Activated naive CD4-positive, alpha-beta T cell treated with anti-CD3 and anti-CD28 coated beads, Interleukin-2, amount 10 ng/mL, durations not matched to agents 7 days and 5 days (primary cell): ENCODE measurements at regions not wholly inside any gene's neighbourhood (a gene's known extent, or its start where the extent isn't known, plus 50 kb on each side); places are given as distances from the start of the nearest gene placed in this dataset.

Experiments
- CTCF ChIA-PET: fragments of 350-600 bp; sonication (Branson Sonifier 250); formaldehyde crosslinking; loops from one replicate; lab custom pipeline; 2021; ENCODE audit warnings: antibody characterized with exemption; lab: Charles Lee
- DNase-seq: peaks from one replicate; pipeline ENCODE4 v3.0.0-alpha.2; 2020
- H3K27ac Mint-ChIP-seq: one replicate; pipeline ENCODE4 v1.8.0; 2021; ENCODE audit warnings: mild to moderate bottlenecking, moderate library complexity, mixed read lengths
- H3K27me3 Mint-ChIP-seq: one replicate; pipeline ENCODE4 v1.8.0; 2021; ENCODE audit warnings: mild to moderate bottlenecking, mixed read lengths
- H3K36me3 Mint-ChIP-seq: one replicate; pipeline ENCODE4 v1.8.0; 2021; ENCODE audit warnings: mixed read lengths
- H3K4me1 Mint-ChIP-seq: one replicate; pipeline ENCODE4 v1.8.0; 2021; ENCODE audit warnings: mixed read lengths
- H3K4me3 Mint-ChIP-seq: one replicate; pipeline ENCODE4 v1.8.0; 2021; ENCODE audit warnings: mild to moderate bottlenecking, moderate library complexity, mixed read lengths
- H3K9me3 Mint-ChIP-seq: one replicate; pipeline ENCODE4 v1.8.0; 2021; ENCODE audit warnings: mixed read lengths

DNA sequence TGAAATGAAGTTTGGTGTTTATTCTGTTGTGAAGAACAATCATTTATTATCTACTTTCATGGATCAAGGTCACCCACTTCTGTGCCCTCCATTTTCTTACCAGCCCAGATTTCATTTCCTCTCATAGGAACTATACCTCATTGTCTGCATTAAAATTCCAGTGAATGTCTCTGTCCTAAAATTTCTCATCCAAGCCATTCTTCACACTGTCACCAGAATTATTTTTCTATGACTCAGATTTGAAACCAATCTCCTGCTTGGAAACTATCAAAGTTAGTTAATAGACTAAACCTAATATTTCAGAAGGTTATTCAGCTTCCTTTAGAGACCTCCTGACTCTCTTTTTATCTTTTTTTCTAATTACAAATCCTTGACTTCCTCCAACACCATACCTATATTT is 364.1 kb upstream of the CBLB start:
- Mint-ChIP-seq H3K27ac (no peak overlapping the region), H3K36me3 (peaks cover 46% of the 10 kb centered on the region), H3K4me1 (peaks cover 51% of the 10 kb centered on the region), H3K4me3 (no peak overlapping the region), H3K27me3 (no peaks in the 10 kb centered on the region), H3K9me3 (peaks cover 38% of the 10 kb centered on the region)
- CTCF ChIA-PET, result no interaction called here
- no peak for DNase-seq

DNA sequence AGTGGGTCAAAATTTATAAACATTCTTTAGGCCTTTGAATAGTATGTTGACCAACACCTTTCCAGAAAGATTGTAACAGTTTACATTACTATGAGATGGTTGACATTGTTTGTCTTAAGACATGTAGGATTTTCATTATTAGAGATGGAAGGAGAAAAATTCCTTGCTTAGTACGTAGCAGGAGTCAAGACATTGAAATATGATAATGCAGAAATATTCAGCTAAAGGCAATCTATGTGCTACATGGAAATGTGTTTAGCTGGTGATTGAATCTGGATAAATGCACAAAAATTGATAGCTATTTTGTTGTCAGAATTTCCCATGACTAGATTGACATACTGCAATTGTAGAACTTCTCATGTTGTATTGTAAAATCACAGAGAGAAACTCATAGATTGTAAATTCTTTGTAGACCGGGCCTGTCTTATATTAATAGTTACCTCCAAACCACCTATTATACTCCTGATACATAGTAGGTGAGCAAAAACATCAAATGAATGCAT is 370.4 kb upstream of the CBLB start:
- Mint-ChIP-seq H3K36me3 (peaks cover 16% of the 10 kb centered on the region), H3K4me3 (no peak overlapping the region), H3K27me3 (no peaks in the 10 kb centered on the region), H3K4me1 (peaks cover 3% of the 10 kb centered on the region), H3K27ac (no peak overlapping the region), H3K9me3 (peaks cover 32% of the 10 kb centered on the region)
- CTCF ChIA-PET, result no interaction called here
- no peak for DNase-seq

DNA sequence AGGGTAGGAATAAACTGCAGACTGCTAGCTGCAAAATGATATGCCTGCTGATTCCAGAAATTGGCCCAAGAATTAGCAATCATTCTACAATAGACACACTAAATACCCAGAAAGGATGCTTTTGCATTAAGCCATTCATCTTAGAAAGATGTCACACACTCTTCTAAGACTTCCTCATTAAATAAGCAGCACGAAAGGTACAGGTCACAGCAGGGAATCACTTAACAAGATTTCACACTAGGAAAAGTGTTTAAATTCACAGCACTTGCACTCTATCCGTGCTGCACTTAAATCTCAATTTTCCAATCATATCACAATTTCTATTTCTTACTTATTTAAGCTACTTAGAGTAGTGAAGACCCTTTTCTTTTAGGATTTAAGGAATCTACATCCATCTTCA is 372.8 kb upstream of the CBLB start:
- H3K4me3 Mint-ChIP-seq, result no peak overlapping the region
- H3K27me3 Mint-ChIP-seq, result no peaks in the 10 kb centered on the region

DNA sequence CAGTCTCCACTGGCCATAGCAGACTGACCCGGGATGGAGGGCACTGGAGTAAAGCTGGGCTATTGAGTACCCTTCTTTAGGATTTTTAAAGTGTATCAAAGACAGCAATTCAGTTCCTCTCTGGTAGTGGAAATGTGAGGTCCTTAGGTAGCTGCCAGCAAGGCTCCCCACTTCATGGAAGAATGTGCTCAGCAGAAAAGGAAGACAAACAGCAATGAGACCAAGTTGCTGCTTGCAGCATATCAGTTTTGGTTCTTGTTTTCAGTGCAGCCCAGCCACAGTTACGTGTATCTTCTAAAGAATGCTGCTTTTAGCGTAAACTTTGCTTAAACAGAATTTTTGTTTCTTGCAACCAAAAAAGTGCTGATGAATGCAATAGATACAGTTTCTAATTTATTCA is 374.0 kb upstream of the CBLB start:
- H3K36me3 Mint-ChIP-seq, result peaks cover 8% of the 10 kb centered on the region
- H3K27me3 Mint-ChIP-seq, result no peaks in the 10 kb centered on the region
- H3K4me3 Mint-ChIP-seq, result no peak overlapping the region
- no peak for DNase-seq
- H3K9me3 Mint-ChIP-seq, result peaks cover 13% of the 10 kb centered on the region
- peaks cover under 1% of the 10 kb centered on the region for H3K4me1 Mint-ChIP-seq
- CTCF ChIA-PET, result no interaction called here
- no peak overlapping the region for H3K27ac Mint-ChIP-seq

More for the DNA sequence above, 372.8 kb upstream of the CBLB start:
- no peak overlapping the region for H3K27ac Mint-ChIP-seq
- H3K4me1 Mint-ChIP-seq, result no peaks in the 10 kb centered on the region
- H3K36me3 Mint-ChIP-seq, result peaks cover 9% of the 10 kb centered on the region
- CTCF ChIA-PET, result no interaction called here
- peaks cover 18% of the 10 kb centered on the region for H3K9me3 Mint-ChIP-seq
- no peak for DNase-seq

DNA sequence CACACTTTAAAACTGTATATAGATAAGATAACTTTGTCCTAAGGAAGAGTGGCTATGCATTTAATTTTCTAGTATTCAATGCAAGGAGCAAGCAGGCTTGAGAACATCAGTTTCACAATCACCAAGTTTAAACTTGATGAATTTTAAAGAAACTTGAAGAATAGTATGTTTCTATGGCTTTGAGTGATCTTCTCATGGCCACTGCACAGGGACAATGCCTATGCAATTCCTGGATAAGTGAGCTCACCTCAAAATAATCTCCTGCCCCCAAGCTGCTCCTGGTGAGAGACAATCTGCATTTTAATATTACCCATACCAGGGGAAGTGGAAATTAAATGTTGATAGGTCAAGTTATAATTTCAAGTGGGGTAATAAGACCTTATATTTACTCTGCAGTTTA is 376.6 kb upstream of the CBLB start:
- CTCF ChIA-PET, result no interaction called here
- Mint-ChIP-seq H3K9me3 (peaks cover 8% of the 10 kb centered on the region), H3K4me1 (peaks cover 19% of the 10 kb centered on the region), H3K27ac (no peak overlapping the region), H3K36me3 (peaks cover 15% of the 10 kb centered on the region), H3K4me3 (no peak overlapping the region), H3K27me3 (no peaks in the 10 kb centered on the region)
- DNase-seq, result no peak

DNA sequence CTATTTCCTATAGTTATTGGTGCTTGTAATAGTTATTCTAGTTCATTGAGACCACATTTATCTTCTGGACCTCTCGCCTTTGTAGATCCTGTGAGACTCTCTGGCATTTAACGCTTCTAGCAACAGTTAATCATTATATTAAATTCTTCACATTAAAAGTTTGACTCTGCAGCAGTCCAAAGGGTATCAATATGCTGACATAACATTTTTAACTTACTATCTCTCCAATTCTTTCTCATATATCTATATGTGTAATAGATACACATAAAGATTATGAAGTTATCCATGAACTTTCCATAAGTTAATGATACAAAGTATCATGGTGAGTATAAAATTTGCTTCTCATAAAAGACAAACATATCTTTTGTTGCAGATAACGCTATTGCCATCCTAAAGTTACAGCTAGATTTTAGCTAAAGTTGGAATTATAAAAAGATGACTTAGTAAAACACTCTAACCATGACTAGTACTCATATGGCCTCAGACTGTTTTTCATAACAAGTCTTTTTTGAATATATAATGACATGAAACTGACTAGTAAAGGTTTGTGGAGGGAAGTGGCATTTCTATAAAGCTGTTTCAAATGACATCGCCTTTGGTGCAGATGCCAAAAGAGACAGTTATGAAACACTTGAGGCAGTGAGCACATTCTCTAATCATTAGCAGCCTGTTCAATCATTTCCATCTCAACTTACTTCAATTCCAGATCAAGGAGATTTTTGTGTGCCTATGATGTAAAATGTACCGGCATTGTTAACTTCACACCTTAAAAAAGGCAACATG is 379.3 kb upstream of the CBLB start:
- DNase-seq, result no peak
- Mint-ChIP-seq H3K9me3 (peaks cover 21% of the 10 kb centered on the region), H3K27ac (peak overlapping the region; percentile 4), H3K36me3 (peaks cover 30% of the 10 kb centered on the region), H3K4me1 (peaks cover 28% of the 10 kb centered on the region), H3K4me3 (no peak overlapping the region), H3K27me3 (no peaks in the 10 kb centered on the region)
- CTCF ChIA-PET, result no interaction called here

DNA sequence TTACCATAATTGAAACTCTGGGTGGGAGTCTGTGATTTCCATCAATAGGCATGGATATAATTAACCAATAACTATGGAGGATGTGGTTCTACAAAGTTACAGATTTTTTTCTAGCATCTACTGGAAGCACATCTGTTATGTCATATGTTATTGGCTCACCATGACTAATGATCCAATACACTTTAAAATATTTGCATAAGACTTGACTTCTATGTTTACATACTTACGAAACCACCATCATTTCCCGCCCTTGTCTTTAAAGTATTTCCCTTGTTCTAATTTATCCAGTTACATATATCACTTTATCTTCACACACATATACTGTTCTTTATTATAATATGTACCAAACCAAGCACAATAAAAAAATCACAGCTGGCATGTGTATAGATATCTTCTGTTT is 380.3 kb upstream of the CBLB start:
- no peak for DNase-seq
- peaks cover 24% of the 10 kb centered on the region for H3K9me3 Mint-ChIP-seq

DNA sequence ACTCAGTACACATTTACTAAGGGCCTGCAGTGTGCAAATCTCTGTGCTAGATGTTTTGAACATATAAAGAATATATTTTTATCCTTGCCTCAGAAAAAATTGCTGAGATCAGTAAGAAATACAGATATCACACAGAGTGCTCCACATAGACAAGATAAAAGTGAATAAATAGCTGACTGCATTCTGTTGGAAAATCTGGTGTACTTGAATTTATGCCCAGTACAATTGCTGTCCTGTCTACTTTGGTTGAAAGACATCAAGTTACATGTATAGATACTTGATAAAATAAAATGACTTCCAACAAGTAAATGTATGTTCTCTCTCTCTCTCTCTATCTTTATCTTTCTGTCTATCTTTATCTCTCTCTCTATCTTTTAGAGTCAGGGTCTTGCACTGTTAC is 381.2 kb upstream of the CBLB start:
- Mint-ChIP-seq H3K9me3 (peaks cover 24% of the 10 kb centered on the region), H3K36me3 (peaks cover 28% of the 10 kb centered on the region), H3K27me3 (no peaks in the 10 kb centered on the region), H3K4me1 (peaks cover 28% of the 10 kb centered on the region), H3K4me3 (no peak overlapping the region), H3K27ac (no peak overlapping the region)
- CTCF ChIA-PET, result no interaction called here
- DNase-seq, result no peak

More for the DNA sequence above, 380.3 kb upstream of the CBLB start:
- H3K4me3 Mint-ChIP-seq, result no peak overlapping the region
- peaks cover 28% of the 10 kb centered on the region for H3K4me1 Mint-ChIP-seq
- CTCF ChIA-PET, result no interaction called here
- no peak overlapping the region for H3K27ac Mint-ChIP-seq
- no peaks in the 10 kb centered on the region for H3K27me3 Mint-ChIP-seq
- H3K36me3 Mint-ChIP-seq, result peaks cover 30% of the 10 kb centered on the region

DNA sequence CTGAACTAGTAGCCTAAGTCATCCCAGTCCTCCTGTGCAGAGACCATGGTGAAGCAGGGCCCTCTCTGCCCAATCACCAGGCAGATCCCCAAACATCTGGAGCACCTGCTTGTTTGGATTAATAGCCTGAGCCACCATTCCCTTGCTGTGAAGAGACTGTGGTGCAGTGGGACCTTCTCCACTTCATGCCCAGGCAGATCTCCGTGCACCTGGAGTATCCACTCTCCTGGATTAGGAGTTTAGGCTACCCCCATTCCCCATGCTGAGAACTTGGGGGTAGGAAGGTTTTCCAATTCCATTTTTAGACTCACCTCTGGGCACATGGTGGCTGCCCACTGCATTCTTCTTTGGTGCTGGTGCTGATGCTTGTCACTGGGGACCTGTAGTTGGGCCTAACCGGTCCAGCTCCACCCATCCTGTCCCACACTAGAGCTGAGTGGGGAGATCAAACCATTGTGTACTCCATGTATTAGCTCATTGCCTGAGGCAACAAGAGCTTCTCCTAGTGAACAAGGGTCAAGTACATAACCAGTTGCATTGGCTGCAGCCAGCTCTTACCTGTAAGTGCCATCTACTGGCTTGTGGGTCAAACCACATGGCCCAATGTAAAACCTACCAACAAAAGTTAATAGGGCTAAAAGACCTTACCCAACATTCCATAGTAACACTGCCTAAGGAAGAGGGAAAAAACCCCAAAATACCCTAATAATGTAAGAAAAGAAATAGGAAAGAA is 382.5 kb upstream of the CBLB start:
- Mint-ChIP-seq H3K4me1 (peaks cover 28% of the 10 kb centered on the region), H3K4me3 (no peak overlapping the region), H3K9me3 (peaks cover 24% of the 10 kb centered on the region), H3K36me3 (peaks cover 26% of the 10 kb centered on the region), H3K27me3 (peaks cover 1% of the 10 kb centered on the region), H3K27ac (peak overlapping the region; percentile 45)
- CTCF ChIA-PET, result no interaction called here
- DNase-seq, result peak; percentile 21

DNA sequence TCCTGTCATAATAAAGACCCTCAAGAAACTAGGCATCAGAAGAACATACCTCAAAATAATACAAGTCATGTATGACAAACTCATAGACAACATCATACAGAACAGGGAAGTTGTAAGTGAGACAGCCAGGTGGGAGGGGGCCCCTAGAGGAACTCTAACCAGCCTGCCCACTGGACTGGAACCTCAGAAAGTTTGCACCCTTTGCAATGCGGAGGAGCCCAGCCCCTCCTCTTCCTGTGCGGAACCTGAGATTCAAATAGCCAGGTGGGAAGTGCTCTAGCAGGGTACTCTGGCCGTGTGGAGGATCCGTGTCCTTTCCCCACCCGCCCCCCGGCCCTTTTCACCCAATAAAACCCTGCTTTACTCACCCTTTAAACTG is 387.0 kb upstream of the CBLB start:
- H3K27me3 Mint-ChIP-seq, result peaks cover 3% of the 10 kb centered on the region
- H3K36me3 Mint-ChIP-seq, result peaks cover 16% of the 10 kb centered on the region
- DNase-seq, result no peak
- no peak overlapping the region for H3K4me3 Mint-ChIP-seq
- no peak overlapping the region for H3K27ac Mint-ChIP-seq
- CTCF ChIA-PET, result no interaction called here
- H3K9me3 Mint-ChIP-seq, result peaks cover 15% of the 10 kb centered on the region
- H3K4me1 Mint-ChIP-seq, result peaks cover 8% of the 10 kb centered on the region

DNA sequence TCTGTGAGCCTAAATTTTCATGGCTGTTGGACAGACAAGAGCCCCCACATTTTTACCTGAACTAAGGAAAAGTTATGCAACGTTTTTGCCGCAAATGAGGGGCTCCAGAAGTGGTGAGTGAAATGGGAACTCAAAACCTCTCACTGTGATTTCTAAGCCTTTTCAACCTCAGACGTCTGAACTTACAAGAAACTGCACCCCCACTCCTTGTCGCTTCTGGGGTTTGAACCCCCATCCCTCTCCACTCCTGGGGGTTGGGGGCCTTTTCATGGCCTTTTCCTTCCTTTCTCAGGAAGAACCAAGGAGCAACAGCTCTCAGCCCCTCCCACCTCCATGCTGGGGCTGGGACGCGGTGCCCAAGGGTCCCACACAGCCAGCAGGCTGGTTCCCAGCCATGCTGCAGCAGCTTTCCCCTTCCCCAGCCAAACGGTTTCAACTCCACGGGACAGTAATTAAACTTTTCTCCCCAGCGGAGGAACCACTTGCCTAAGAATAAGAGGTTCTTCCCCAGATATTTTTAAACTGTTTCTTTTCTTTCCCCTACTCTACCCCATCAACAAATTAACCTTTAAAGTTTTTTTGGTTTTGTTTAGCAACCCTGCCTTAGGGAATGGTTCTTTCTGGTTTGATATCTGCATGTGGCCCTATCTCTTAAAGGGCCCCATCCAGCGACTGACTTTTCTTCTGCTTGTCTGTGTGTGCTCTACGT is 387.6 kb upstream of the CBLB start:
- no peak overlapping the region for H3K4me3 Mint-ChIP-seq
- H3K4me1 Mint-ChIP-seq, result peaks cover 3% of the 10 kb centered on the region
- CTCF ChIA-PET, result no interaction called here
- H3K27me3 Mint-ChIP-seq, result peaks cover 3% of the 10 kb centered on the region
- no peak overlapping the region for H3K27ac Mint-ChIP-seq
- no peak for DNase-seq
- H3K9me3 Mint-ChIP-seq, result peaks cover 9% of the 10 kb centered on the region
- peaks cover 11% of the 10 kb centered on the region for H3K36me3 Mint-ChIP-seq

DNA sequence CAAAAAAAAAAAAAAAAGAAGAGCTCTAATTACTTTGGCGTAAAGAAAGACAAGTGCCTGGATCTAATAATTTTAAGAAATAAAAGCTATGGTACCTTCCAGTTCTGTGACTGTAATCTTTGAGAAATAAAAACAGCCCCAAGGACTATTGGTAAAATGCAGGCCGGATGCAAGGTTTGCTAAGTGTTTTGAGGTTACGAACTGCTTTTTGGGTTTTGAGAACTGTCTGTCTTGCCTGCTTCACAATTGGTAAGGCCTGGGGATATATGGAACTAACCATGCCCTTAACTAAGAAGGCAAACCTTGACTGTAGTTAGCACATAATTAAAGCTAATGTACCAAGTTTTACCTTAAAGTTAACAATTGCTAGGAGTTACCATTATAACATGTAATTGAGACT is 388.4 kb upstream of the CBLB start:
- CTCF ChIA-PET, result no interaction called here
- H3K27ac Mint-ChIP-seq, result no peak overlapping the region

DNA sequence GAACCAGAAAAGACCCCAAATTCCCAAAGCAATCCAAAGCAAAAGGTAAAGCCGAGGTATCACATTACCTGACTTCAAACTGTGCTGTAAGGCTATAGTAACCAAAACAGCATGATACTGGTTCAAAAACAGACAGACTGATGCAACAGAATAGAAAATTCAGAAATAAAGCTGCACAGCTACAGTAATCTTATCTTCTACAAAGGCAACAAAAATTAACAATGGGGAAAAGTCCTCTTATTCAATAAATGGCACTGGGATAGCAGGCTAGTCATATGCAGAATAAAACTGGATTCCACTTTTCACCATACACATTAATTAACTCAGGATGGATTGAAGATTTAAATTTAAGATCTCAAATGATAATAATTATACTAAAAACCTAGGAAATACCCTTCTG is 392.6 kb upstream of the CBLB start:
- CTCF ChIA-PET, result no interaction called here
- Mint-ChIP-seq H3K27me3 (peaks cover 1% of the 10 kb centered on the region), H3K27ac (no peak overlapping the region), H3K4me3 (no peak overlapping the region), H3K9me3 (no peaks in the 10 kb centered on the region), H3K36me3 (peaks cover 1% of the 10 kb centered on the region), H3K4me1 (peaks cover 2% of the 10 kb centered on the region)
- no peak for DNase-seq

More for the DNA sequence above, 388.4 kb upstream of the CBLB start:
- H3K4me1 Mint-ChIP-seq, result peaks cover 2% of the 10 kb centered on the region
- peaks cover 3% of the 10 kb centered on the region for H3K27me3 Mint-ChIP-seq
- no peak overlapping the region for H3K4me3 Mint-ChIP-seq
- no peak for DNase-seq
- peaks cover 7% of the 10 kb centered on the region for H3K36me3 Mint-ChIP-seq
- peaks cover 6% of the 10 kb centered on the region for H3K9me3 Mint-ChIP-seq

DNA sequence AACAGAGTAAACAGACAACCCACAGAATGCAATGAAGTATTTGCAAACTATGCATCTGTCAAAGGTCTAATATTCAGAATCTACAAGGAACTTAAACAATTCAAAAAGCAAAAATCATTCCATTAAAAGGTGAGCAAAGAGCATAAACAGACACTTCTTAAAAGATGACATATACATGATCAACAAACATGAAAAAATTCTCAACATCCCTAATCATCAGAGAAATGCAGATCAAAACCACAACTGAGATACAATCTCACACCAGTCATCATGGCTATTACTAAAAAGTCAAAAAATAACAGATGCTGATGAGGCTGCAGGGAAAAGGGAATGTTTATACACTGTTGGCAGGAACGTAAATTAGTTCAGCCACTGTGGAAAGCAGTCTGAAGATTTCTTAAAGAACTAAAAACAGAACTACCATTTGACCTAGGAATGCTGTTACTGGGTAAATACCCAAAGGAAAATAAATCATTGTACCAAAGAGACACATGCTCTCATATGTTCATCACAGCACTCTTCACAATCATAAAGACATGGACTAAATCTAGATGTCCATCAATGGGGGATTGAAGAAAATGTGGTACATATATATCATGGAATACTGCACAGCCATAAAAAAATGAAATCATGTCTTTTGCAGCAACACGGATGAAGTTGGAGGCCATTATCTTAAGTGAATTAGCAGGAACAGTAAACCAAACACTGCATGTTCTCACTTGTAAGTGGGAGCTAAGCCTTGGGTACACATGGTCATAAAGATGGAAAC is 393.3 kb upstream of the CBLB start:
- H3K27ac Mint-ChIP-seq, result no peak overlapping the region

More for the DNA sequence above, 393.3 kb upstream of the CBLB start:
- Mint-ChIP-seq H3K27me3 (no peaks in the 10 kb centered on the region), H3K36me3 (peaks cover 1% of the 10 kb centered on the region), H3K4me3 (no peak overlapping the region), H3K9me3 (no peaks in the 10 kb centered on the region), H3K4me1 (peaks cover 2% of the 10 kb centered on the region)
- DNase-seq, result no peak
- CTCF ChIA-PET, result interaction anchor here (0.5 kb wide), 1 partner anchor 126 kb away, joined by 5 read pairs; no protein-coding TSS in a partner anchor
